Smooth muscle cell (in vitro differentiated cells): ENCODE measurements at regions not wholly inside any gene's neighbourhood (a gene's known extent, or its start where the extent isn't known, plus 50 kb on each side); places are given as distances from the start of the nearest gene placed in this dataset.

ENCODE experiments used
- DNase-seq: peaks from one replicate; lab custom pipeline; 2025; ENCODE audit not compliant: unreplicated experiment; lab: John Stamatoyannopoulos, UW
- H2AFZ ChIP-seq: fragments of 200-600 bp; sonication (generic); 2 replicates; pipeline ENCODE4 v1.6.0; 2016; ENCODE audit warnings: antibody characterized with exemption, low read depth, mild to moderate bottlenecking
- H3F3A ChIP-seq: fragments of 200-600 bp; sonication (generic); 2 replicates; pipeline ENCODE4 v1.6.0; 2017; ENCODE audit warnings: antibody characterized with exemption, low read depth
- H3K27ac ChIP-seq: fragments of 200-600 bp; sonication (generic); 2 replicates; pipeline ENCODE4 v1.5.1; 2016; ENCODE audit warnings: low read depth, mild to moderate bottlenecking
- H3K27me3 ChIP-seq: fragments of 200-600 bp; sonication (generic); 2 replicates; pipeline ENCODE4 v1.6.1; 2016; ENCODE audit warnings: low read depth, mild to moderate bottlenecking
- H3K36me3 ChIP-seq: fragments of 200-600 bp; sonication (generic); 2 replicates; pipeline ENCODE4 v1.5.1; 2016; ENCODE audit warnings: low read depth
- H3K4me1 ChIP-seq: fragments of 200-600 bp; sonication (generic); 2 replicates; pipeline ENCODE4 v1.5.1; 2016; ENCODE audit warnings: low read depth
- H3K4me2 ChIP-seq: fragments of 200-600 bp; sonication (generic); 2 replicates; pipeline ENCODE4 v1.6.0; 2016; ENCODE audit warnings: mild to moderate bottlenecking
- H3K4me3 ChIP-seq: fragments of 200-600 bp; sonication (generic); 2 replicates; pipeline ENCODE4 v1.5.1; 2016; ENCODE audit warnings: mild to moderate bottlenecking
- H3K79me2 ChIP-seq: fragments of 200-600 bp; sonication (generic); 2 replicates; pipeline ENCODE4 v1.6.0; 2016; ENCODE audit warnings: low read depth, mild to moderate bottlenecking
- H3K9ac ChIP-seq: fragments of 200-600 bp; sonication (generic); 2 replicates; pipeline ENCODE4 v1.6.0; 2016; ENCODE audit warnings: low read depth
- H3K9me3 ChIP-seq: fragments of 200-600 bp; sonication (generic); replicated peaks from 2 replicates; pipeline ENCODE4 v1.5.1; 2016; ENCODE audit warnings: low read depth
- H4K20me1 ChIP-seq: fragments of 200-600 bp; sonication (generic); 2 replicates; pipeline ENCODE4 v1.6.0; 2016; ENCODE audit warnings: low read depth
- CTCF ChIP-seq: fragments of 200-600 bp; sonication (generic); IDR thresholded peaks from 2 replicates; pipeline ENCODE4 v1.5.1; 2017; ENCODE audit warnings: borderline replicate concordance, mild to moderate bottlenecking, antibody characterized with exemption; ENCODE audit not compliant: insufficient read depth, poor library complexity, severe bottlenecking
- WGBS: methylation state at CpG from one replicate; pipeline ENCODE4 v1.1.7; 2016; ENCODE audit warnings: low lambda C conversion rate; 5-methylcytosine and 5-hydroxymethylcytosine counted together

GRCh38 chr4:24659241-24659961, 75.0 kb upstream of the DHX15 start:
- H3K9me3 ChIP-seq: no peaks in the 10 kb centered on the region
- no peak overlapping the region for H3K4me2 ChIP-seq
- DNase-seq: no peak
- no peaks in the 10 kb centered on the region for H3F3A ChIP-seq
- no peak overlapping the region for H2AFZ ChIP-seq
- H3K27me3 ChIP-seq: no peaks in the 10 kb centered on the region
- no peaks in the 10 kb centered on the region for H3K36me3 ChIP-seq
- WGBS: 46% methylated on average over 3 of the region's 3 CpGs
- no peak overlapping the region for H3K9ac ChIP-seq
- no peak overlapping the region for H3K27ac ChIP-seq
- no peak overlapping the region for H3K4me3 ChIP-seq
- no peaks in the 10 kb centered on the region for H4K20me1 ChIP-seq
- H3K4me1 ChIP-seq: no peaks in the 10 kb centered on the region
- TF ChIP-seq CTCF: no peak
- H3K79me2 ChIP-seq: no peaks in the 10 kb centered on the region

- no peaks in the 10 kb centered on the region for H3K79me2 ChIP-seq
- no peak overlapping the region for H3K27ac ChIP-seq
- no peaks in the 10 kb centered on the region for H3K36me3 ChIP-seq
- DNase-seq: no peak
- no peak for TF ChIP-seq CTCF
- H3K4me1 ChIP-seq: no peaks in the 10 kb centered on the region
- no peaks in the 10 kb centered on the region for H4K20me1 ChIP-seq
- no peaks in the 10 kb centered on the region for H3F3A ChIP-seq
- H3K9ac ChIP-seq: no peak overlapping the region
- H3K4me2 ChIP-seq: no peak overlapping the region
- no peak overlapping the region for H3K4me3 ChIP-seq
- H2AFZ ChIP-seq: no peak overlapping the region
- H3K9me3 ChIP-seq: no peaks in the 10 kb centered on the region
- WGBS: 40% methylated on average over 6 of the region's 6 CpGs
- H3K27me3 ChIP-seq: no peaks in the 10 kb centered on the region
Observed at GRCh38 chr4:24662056-24662455, 77.7 kb upstream of the DHX15 start.

DNA sequence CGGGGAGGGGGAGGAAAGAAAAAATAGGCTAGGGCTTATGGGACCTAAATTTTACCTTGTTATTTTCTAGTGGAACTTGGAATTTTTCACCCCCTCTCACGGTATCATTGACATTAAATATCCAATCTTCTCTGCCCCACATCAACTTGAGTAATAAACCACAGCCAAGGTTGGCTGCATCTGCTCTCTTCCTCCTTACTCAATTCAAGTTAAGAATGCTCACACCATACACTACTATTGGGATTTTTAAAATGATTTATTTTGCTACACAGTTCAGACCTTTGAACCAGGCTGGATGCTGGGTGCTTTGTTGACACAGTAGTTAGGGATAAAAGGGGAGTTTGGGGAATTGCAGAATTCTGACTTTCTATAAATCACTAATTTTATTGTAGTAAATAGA, 78.2 kb upstream of the DHX15 start:
- Histone ChIP-seq H3K9ac (no peak overlapping the region), H3K4me1 (no peaks in the 10 kb centered on the region), H3K27me3 (no peaks in the 10 kb centered on the region), H3K4me2 (no peak overlapping the region), H3K9me3 (no peaks in the 10 kb centered on the region), H2AFZ (no peak overlapping the region), H3K79me2 (no peaks in the 10 kb centered on the region), H3K4me3 (no peak overlapping the region), H4K20me1 (no peaks in the 10 kb centered on the region), H3K36me3 (no peaks in the 10 kb centered on the region), H3K27ac (no peak overlapping the region), H3F3A (no peaks in the 10 kb centered on the region)
- DNase-seq: no peak
- WGBS: 63% methylated on average over 2 of the region's 2 CpGs
- TF ChIP-seq CTCF: no peak

GRCh38 chr4:24664956-24665355, 80.6 kb upstream of the DHX15 start:
- no peak for TF ChIP-seq CTCF
- Histone ChIP-seq H3K79me2 (no peaks in the 10 kb centered on the region), H3K9me3 (no peaks in the 10 kb centered on the region), H3K4me2 (no peak overlapping the region), H3K4me3 (no peak overlapping the region), H3F3A (no peaks in the 10 kb centered on the region), H3K27ac (no peak overlapping the region), H3K27me3 (no peaks in the 10 kb centered on the region), H2AFZ (no peak overlapping the region), H3K36me3 (no peaks in the 10 kb centered on the region), H3K4me1 (no peaks in the 10 kb centered on the region), H4K20me1 (no peaks in the 10 kb centered on the region), H3K9ac (no peak overlapping the region)
- WGBS: 79% methylated on average over 2 of the region's 2 CpGs
- DNase-seq: no peak
